Vagina (tissue), 2 donors: ENCODE measurements at regions not wholly inside any gene's neighbourhood (a gene's known extent, or its start where the extent isn't known, plus 50 kb on each side); places are given as distances from the start of the nearest gene placed in this dataset.

Source experiments
- CTCF ChIP-seq, 3 experiments: fragments of 450-650 bp in 2 of 3; fragments of 200-600 bp in 1 of 3; sonication (generic) in 1 of 3; IDR thresholded peaks; one replicate each; pipeline ENCODE4 v1.5.1; 2017 to 2019; ENCODE audit warnings: antibody characterized with exemption in 3 of 3, mild to moderate bottlenecking in 2 of 3, moderate library complexity in 2 of 3
- POLR2A ChIP-seq, 2 donors: fragments of 450-650 bp; IDR thresholded peaks; one replicate each; pipeline ENCODE4 v1.6.1; 2017; ENCODE audit warnings: antibody characterized with exemption in 2 of 2, mild to moderate bottlenecking in 2 of 2, moderate library complexity in 2 of 2

DNA sequence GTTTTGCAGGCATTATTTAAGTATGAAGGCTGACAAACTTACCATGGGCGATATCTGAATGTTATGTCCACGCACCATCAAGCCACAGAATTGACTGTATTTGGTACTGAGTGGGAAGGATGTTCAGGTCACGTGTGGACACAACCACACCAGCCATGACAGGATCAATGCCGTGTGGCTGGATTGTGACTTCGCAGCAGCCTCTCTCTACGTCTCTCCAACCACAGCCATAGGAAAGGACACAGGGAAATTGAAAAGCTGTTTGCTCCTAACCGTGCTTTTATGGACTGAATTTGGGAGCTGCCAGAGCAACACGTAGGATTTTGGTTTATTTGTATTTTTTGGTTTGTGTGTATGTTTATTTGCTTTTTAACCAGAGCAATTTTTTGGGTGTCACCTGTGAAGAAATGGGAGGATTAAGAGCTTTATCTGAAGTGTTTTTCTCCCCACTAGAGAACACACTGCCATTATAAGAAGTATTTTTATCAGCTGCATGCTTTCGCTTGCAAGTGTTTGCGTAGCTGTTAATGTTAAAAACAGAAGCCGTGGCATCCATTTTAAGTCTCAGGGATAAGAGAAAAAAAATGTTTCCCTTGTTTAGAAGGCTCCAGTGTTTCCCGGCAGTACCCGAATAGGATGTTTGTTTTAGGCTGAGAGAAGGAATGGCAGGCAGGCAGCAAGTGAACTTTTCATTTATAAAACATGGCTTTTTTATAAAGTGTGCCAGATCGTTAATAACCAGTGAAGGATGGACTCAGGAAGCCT is 401.1 kb upstream of the NFE2L3 start:
- no peak for TF ChIP-seq POLR2A (IDR thresholded peaks at IDR 0.05)
- TF ChIP-seq CTCF (IDR thresholded peaks at IDR 0.05): no peak
